T1000 (cell line): ENCODE measurements at regions not wholly inside any gene's neighbourhood (a gene's known extent, or its start where the extent isn't known, plus 50 kb on each side); places are given as distances from the start of the nearest gene placed in this dataset.

ENCODE experiments used
- DNase-seq: peaks from one replicate; lab custom pipeline; 2025; ENCODE audit warnings: mixed read lengths; lab: John Stamatoyannopoulos, UW

DNA sequence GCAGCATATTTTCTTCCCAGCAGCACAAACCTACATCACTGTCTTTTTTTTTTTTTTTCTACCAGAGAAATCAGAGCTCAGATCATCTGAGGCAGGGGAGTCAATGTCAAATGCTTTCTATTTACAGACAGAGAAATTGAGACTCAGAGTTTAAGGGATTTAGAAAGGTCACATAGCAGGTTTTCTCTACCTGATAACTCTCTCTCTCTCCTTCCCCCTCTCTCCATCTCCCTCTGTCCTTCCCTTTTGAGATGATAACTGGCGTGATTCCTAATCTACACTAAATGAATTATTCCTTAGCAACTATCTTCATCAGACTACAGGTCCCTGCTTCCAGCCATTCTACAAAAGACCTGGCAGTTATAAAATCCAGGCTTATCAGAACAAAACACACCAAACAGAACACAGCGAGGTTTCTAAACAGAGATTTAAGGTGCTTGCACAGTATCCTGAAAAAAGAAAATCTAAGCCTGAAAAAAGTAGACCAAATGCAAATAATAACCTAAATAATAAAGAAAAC, 161.6 kb upstream of the PKDCC start:
- DNase-seq, result no peak

DNA sequence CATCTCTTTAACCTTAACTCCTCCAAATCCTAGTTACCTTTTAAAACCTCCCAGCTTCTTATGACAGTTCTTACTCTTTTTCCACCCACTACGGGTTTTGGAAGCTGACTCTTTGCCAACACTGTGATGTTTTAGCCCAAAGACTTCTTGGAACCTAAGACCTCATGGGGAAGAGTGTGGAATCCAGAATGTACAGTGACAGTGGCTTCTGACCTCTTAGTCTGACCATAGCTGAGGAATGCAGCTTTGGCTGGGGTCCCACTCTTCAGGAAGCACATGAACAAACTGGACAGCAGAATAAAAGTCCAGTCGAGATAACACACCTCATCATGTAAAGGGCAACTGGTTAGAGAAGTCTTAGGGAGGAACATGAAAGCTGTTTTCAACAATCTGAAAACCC, 161.1 kb upstream of the PKDCC start:
- no peak for DNase-seq

DNA sequence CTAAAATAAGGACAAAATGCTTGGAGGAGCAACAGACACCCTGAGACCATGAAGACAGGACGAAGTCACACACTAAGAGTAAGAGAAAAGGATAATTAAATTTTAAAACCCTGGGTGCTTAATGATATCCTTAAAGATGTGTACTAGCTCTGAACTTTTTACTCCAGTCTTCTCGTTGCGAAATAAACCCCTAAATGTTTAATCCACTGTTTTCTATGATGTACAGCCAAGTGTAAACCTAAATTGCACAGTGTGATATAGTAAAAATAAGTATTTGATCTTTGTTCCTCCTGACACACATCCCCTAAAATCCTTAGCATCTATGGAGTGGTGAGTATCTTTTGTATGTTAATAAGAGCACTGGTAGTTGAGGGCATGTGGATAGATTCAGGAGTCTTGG, 157.5 kb upstream of the PKDCC start:
- DNase-seq, result no peak

- no peak for DNase-seq
These were observed 155.3 kb upstream of the PKDCC start for GRCh38 chr2:41892476-41892875.

GRCh38 chr2:41894563-41895333, 153.1 kb upstream of the PKDCC start:
- no peak for DNase-seq

- no peak for DNase-seq
These were observed 152.5 kb upstream of the PKDCC start for GRCh38 chr2:41895334-41895664.

DNA sequence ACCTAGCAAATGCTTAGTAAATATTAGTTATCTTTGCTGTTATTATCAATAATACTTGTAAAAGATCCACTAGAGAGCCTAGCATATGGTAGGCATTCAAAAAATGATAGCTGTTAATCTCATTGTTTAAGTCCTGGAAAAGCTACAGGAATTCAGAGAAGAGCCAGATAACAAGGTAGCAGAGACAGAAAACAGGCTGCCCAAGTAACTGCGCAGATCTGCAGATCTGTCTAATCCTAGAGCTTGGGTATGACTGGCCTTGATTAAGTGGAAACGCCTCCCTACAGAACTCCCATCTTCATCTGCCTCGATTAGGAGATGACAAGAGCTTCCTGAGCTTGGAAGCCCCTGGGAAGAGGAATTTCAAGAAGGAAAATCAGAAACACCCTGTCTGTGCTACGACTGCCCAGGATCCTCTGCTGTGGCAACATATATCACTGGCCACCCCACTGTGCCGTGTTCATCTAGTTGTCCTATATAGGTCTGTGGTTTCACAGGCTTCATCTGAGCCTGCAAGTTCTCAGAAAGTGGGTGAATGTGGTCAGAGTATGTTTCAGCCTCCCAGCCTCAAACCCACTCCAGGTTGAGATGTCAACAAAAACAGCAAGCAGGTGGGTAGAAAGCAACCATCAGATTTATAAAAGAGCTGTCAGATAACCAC, 151.5 kb upstream of the PKDCC start:
- DNase-seq, result no peak

GRCh38 chr2:41899189-41899588, 148.6 kb upstream of the PKDCC start:
- DNase-seq, result no peak

DNA sequence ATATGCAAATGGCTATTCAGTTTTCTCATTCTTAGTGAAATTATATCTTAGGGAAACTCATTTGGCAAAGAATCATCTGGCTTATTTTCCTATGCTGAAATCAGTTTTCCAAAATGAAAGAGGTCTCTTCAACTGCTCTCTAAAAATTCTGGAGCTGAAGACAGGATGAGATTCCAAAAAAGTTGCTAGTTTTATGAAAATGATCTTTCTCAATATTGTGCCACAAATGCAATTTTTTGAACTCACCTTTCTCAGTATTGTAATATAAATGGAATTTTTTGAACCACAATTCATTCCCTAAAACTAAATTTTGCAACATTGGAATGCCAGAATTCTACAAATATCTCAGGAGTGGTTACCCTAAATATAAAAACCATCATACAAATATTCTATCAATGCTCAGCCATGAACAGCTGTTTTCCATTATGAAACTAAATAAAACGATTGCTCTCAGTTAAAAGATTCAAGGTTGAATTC, 147.7 kb upstream of the PKDCC start:
- no peak for DNase-seq

GRCh38 chr2:41902897-41903296, 144.9 kb upstream of the PKDCC start:
- no peak for DNase-seq

DNA sequence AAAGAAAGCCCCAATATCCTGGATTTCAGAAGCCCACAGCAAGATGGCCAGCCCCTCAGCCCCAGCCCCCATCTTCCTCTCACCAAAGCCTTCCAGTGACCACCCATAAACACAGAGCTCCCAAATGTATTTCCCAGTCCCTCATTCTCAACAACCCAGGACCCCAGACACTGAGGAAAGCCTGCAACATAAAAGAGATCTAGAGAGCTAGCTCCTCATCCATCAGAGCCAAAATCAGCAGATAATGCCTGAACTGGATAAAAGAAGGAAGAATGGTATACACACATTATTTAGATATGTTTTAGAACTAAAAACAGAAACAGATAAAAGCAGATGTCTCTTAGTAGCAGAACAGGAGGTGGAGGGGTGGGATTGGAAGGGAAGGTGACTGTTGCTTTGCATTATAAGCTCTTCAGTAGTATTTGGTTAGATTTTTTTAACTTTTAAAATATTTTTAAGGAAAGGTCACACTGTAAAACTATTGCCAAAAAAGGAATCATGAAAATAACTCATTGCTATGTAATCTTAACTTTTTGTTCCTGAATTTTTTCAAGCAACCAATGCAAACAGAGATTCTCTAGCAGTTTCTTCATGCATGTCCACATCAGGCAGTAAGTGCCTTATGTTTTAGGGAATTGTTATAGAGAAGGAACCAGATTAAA, 144.2 kb upstream of the PKDCC start:
- no peak for DNase-seq

DNA sequence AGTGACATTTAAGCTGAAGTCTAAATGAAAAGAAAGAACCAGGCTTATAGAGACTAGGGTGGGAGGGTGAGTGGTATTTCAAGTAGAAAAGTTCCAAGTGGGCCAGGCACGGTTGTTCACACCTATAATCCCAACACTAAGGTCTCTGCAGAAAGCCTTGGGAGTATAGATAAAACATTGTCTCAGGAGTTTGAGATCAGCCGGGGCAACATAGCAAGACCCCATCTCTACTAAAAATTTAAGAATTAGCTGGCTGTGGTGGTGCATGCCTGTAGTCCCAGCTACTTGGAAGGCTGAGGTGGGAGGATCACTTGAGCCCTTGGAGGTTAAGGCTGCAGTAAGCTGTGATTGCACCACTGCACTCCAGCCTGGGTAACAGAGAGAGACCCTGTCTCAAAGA, 143.4 kb upstream of the PKDCC start:
- no peak for DNase-seq

GRCh38 chr2:41905597-41906337, 142.1 kb upstream of the PKDCC start:
- DNase-seq, result no peak

DNA sequence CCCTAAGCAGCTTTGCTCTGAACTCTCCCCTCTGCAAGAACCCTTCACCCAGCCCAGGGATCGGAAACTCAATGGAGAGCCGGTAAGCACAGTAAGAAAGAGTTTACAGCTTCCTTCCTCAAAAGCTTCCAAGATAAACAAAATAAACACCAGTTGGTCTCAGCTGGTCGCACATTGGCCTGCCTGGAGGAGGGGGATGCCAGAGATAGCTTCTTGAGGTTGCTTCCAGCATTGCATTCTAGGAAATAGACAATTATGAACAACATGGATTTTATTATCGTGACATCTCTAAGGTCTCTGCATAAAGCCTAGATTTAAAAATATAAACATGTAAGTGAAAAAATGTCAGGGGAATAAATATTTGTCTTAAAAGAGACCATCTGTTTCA, 141.5 kb upstream of the PKDCC start:
- DNase-seq, result no peak

GRCh38 chr2:41907141-41907540, 140.7 kb upstream of the PKDCC start:
- DNase-seq, result no peak

DNA sequence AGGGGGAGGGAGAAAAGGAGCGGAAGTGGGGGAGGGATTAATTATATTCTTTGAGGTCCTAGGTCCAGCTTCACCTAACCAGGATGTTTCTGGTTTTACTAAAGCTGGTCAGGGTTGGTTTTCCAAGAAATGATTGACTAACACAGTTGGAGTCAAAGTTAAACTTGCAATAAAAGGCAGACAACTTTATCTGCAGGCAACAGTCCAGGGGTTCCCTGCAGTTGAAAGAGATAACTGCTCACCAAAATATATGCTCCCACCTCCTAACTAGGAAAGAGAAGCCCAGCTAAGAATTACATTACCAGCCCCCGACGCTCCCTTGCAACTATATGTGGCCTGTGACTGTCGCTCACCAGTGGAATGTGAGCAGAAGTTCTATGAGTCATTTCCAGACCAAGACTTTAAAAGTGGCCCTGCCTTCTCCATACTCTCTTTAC, 140.0 kb upstream of the PKDCC start:
- DNase-seq, result no peak

DNA sequence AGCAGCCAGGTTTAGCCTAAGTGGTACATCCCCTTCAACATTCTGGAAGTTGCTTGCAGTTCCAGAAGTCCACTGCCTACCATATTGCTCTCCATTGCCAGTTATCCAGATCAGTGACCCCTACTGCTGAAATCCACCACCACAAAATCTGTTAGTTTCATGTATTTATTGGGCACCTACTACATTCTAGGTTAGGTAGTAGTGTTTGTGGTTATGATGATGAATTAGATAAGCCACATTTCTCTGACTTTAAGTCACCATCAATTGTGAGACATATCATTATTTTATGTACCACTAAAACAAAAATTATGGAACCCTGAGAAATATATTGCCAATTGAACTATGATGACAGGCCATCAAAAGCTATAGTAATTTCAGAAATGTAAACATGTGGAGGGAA, 139.5 kb upstream of the PKDCC start:
- no peak for DNase-seq

GRCh38 chr2:41909584-41909983, 138.2 kb upstream of the PKDCC start:
- no peak for DNase-seq

- DNase-seq, result no peak
These were observed 137.7 kb upstream of the PKDCC start for GRCh38 chr2:41910126-41910525.

- no peak for DNase-seq
These were observed 136.8 kb upstream of the PKDCC start for GRCh38 chr2:41911033-41911432.

DNA sequence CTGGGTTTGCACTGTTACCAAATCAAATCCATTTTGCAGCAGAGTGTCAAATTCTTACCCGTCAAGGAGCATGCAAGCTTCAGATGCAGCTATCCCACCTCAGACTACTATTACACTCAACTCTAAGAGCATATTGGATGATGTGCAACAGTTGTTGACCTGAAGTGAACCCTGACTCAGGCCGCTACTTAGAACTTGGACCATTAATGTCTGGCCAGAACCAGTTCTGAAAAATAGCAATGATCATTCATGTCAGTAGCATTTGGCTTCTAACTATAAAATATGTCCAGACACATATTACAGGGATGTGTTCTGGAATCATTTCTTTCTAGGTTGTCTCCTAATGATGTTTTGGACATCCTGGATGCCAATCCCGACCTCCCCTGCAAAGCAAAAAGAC, 135.5 kb upstream of the PKDCC start:
- no peak for DNase-seq

- DNase-seq, result no peak
These were observed 135.0 kb upstream of the PKDCC start for GRCh38 chr2:41912776-41913175.
